GM19023 (cell line): ENCODE measurements at regions not wholly inside any gene's neighbourhood (a gene's known extent, or its start where the extent isn't known, plus 50 kb on each side); places are given as distances from the start of the nearest gene placed in this dataset.

Source experiments
- ATAC-seq: cut with Tn5 transposase; IDR thresholded peaks from one replicate; pipeline ENCODE4 v1.9.1; 2021; ENCODE audit warnings: mild to moderate bottlenecking, moderate library complexity; ENCODE audit not compliant: unreplicated experiment

GRCh38 chr5:74501674-74502478 lies 138.7 kb downstream of the ENC1 start:
- no peak for ATAC-seq

- ATAC-seq, result no peak
Measured at GRCh38 chr5:74500110-74500917, 140.2 kb downstream of the ENC1 start.

- ATAC-seq, result no peak
Measured at GRCh38 chr5:74499256-74500050, 141.1 kb downstream of the ENC1 start.

GRCh38 chr5:74497706-74498105 lies 142.8 kb downstream of the ENC1 start:
- ATAC-seq, result no peak

GRCh38 chr5:74493411-74493810 lies 147.1 kb downstream of the ENC1 start:
- no peak for ATAC-seq

GRCh38 chr5:74492230-74492629 lies 148.3 kb downstream of the ENC1 start:
- no peak for ATAC-seq

GRCh38 chr5:74491586-74491985 lies 148.9 kb downstream of the ENC1 start:
- no peak for ATAC-seq

GRCh38 chr5:74490814-74491213 lies 149.7 kb downstream of the ENC1 start:
- peak; percentile 93 for ATAC-seq

- no peak for ATAC-seq
Measured at GRCh38 chr5:74482990-74483389, 157.5 kb downstream of the ENC1 start.

GRCh38 chr5:74482523-74482922 lies 158.0 kb downstream of the ENC1 start:
- no peak for ATAC-seq

GRCh38 chr5:74481357-74481756 lies 159.2 kb downstream of the ENC1 start:
- peak; percentile 55 for ATAC-seq

GRCh38 chr5:74480201-74480600 lies 160.3 kb downstream of the ENC1 start:
- no peak for ATAC-seq

- no peak for ATAC-seq
Measured at GRCh38 chr5:74478328-74478727, 162.2 kb downstream of the ENC1 start.

GRCh38 chr5:74477761-74478160 lies 162.8 kb downstream of the ENC1 start:
- ATAC-seq, result no peak

GRCh38 chr5:74476819-74477453 lies 163.6 kb downstream of the ENC1 start:
- ATAC-seq, result no peak

GRCh38 chr5:74476046-74476818 lies 164.3 kb downstream of the ENC1 start:
- ATAC-seq, result no peak

- no peak for ATAC-seq
Measured at GRCh38 chr5:74471875-74472274, 168.7 kb downstream of the ENC1 start.

- no peak for ATAC-seq
Measured at GRCh38 chr5:74469234-74469994, 171.1 kb downstream of the ENC1 start.

GRCh38 chr5:74468421-74468820 lies 172.1 kb downstream of the ENC1 start:
- ATAC-seq, result no peak
